ENCODE measurements at regions not wholly inside any gene's neighbourhood (a gene's known extent, or its start where the extent isn't known, plus 50 kb on each side); places are given as distances from the start of the nearest gene placed in this dataset.

- no peak for DNase-seq (ENCODE audit: low spot score)
These were observed 749.6 kb downstream of the SLC16A7 start for GRCh38 chr12:60345442-60345841.

DNA sequence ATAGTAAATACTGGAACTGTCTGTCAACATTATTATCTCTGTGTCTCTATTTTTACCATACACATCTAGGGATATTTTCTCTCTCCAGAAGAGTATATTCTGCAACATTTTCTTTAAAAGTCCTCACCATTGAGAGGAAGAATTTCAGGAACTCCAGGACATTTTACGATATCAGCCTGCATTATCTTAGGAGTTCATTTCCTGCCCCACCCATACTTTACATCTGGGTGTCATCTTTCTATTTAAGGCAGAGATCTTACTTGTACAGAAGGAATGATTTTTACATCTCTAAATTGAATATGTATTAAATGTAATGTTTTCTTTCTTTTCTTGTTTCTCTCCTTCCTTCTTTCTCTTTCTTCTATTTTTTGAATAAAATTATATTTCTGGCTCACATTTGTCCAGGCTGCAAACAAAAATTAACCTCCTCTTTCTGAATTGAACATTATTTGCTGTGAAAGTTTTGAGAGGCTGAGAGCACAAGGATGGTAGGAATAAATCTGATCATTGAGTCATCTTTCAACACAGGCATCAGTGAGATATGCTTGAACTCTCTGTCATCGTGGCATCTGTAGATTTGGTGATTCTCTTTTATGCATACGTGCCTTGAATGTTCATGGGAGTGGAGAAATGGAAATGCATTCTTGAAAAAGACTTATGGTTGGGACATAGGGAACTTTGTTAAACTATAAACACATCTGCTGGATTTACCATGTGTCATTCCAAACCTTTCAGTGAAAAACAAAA, 753.6 kb downstream of the SLC16A7 start:
- DNase-seq (ENCODE audit: low spot score): peak; percentile 2

DNA sequence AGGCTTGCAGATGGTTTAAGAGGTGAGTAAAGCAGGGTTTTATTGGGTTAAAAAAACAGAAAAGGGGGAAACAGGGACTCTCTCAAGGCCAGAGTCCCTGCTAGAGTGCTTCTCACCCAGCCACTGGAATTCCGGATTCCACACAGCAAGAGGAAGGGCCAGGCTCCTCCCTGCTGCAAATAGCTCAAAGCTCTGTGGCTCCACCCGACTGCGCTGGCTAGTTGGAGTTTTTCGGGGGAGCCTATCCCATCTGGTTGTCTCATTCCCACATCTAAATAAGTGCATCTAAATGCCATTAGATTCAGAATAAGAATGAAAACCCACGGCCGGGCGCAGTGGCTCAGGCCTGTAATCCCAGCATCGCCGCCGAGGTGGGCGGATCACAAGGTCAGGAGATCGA, 791.5 kb downstream of the SLC16A7 start:
- DNase-seq (ENCODE audit: low spot score): no peak

- no peak for DNase-seq (ENCODE audit: low spot score)
These were observed 795.2 kb downstream of the SLC16A7 start for GRCh38 chr12:60391051-60391450.

GRCh38 chr12:60391791-60392190, 796.0 kb downstream of the SLC16A7 start:
- no peak for DNase-seq (ENCODE audit: low spot score)

DNA sequence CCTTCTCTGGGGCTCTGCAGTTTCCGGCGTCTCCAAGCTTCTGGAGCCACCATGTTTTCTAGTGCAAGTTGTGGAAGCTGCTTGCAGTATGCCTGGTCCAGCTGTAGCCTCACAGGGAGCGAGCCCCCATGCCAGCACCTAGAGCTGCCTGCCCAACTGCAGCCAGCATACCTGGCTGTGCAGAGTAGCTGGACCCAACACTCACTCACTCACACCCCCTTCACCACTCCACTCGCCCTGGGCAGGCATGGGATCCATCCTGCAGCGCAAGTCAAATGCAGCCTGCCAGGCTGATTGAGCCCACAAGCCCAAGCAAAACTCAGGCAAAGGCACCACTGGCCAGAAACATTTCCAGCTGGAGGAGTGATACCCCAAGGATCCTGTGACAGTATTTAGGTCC, 797.3 kb downstream of the SLC16A7 start:
- no peak for DNase-seq (ENCODE audit: low spot score)

- peak; percentile 50 for DNase-seq (ENCODE audit: low spot score)
These were observed 798.8 kb downstream of the SLC16A7 start for GRCh38 chr12:60394665-60395064.

- DNase-seq (ENCODE audit: low spot score): no peak
These were observed 802.7 kb downstream of the SLC16A7 start for GRCh38 chr12:60398547-60398946.

GRCh38 chr12:60399064-60399463, 803.2 kb downstream of the SLC16A7 start:
- DNase-seq (ENCODE audit: low spot score): no peak

GRCh38 chr12:60402996-60403395, 807.2 kb downstream of the SLC16A7 start:
- no peak for DNase-seq (ENCODE audit: low spot score)

- DNase-seq (ENCODE audit: low spot score): no peak
These were observed 819.5 kb downstream of the SLC16A7 start for GRCh38 chr12:60415351-60415750.

- no peak for DNase-seq (ENCODE audit: low spot score)
These were observed 824.2 kb downstream of the SLC16A7 start for GRCh38 chr12:60419986-60420385.

DNA sequence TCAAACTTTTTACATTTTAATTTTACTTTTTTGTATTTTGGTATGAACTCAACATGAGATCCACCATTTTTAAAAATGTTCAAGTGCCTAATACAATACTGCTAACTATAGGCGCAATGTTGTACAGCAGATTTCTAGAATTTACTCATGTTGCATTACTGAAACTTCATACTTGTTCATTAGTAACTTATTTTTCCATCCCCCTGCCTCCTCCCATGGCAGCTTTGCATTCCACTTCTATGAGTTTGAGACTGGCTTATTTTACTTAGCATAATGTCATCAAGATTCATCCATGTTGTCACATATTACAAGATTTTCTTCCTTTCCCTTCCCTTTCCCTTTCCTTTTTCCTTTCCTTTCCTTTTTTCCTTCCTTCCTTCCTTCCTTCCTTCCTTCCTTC, 825.9 kb downstream of the SLC16A7 start:
- no peak for DNase-seq (ENCODE audit: low spot score)

DNA sequence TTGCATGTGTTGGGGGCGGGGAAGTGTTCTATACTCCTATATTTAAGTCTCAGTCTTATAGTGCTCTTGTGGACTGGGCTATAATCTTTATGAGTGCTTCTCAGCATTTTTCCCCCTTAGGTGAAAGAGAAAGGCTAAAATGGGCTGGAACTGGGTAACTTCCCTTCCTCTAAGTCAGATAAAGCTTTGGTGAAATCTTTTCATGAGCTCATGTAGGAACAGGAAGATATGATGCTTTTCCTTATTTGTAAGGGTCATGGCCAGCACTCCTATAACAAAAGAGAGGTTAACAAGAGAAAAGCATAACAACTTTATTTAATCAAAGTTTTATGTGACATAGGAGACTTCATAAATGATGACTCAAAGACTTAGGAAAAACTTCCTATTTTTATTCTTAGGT, 841.5 kb downstream of the SLC16A7 start:
- no peak for DNase-seq (ENCODE audit: low spot score)

- no peak for DNase-seq (ENCODE audit: low spot score)
These were observed 845.7 kb downstream of the SLC16A7 start for GRCh38 chr12:60441577-60441976.

- no peak for DNase-seq (ENCODE audit: low spot score)
These were observed 855.6 kb downstream of the SLC16A7 start for GRCh38 chr12:60451457-60451856.

GRCh38 chr12:60465060-60465459, 869.2 kb downstream of the SLC16A7 start:
- no peak for DNase-seq (ENCODE audit: low spot score)

DNA sequence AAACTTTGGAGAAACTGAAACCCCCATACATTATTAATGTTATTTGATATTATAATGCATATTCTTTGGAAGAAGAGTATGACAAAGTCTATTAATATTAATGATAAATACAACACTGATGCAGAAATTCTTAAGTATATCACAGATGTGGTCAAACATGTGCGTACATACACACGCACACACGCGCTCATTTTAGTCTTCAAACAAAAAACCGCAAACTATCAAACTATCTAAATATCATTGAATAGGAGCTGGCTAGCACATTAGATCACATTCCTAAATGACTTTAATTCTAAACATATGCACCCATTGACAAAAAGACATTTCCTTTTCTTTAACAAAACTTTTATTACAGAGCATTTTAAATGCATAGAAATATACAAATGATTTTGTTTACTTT, 872.7 kb downstream of the SLC16A7 start:
- no peak for DNase-seq (ENCODE audit: low spot score)

DNA sequence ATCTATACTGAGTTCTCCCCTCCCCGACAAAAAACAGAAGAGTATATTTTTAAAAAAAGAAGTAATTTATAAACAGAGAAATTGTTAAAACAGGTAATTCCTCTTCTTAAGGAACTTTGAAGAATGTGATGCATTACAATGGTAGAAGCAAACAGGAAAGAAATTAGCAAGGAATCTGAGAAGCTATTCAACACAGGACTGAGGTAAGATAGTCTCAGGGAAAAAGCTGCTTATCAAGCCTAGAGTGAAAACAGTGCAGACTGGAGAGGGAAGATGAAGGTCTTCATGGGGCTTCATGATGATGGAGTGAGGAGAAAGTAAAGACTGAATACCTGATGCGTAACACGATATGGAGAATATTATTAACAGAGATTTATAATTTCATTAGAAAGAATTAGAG, 880.0 kb downstream of the SLC16A7 start:
- no peak for DNase-seq (ENCODE audit: low spot score)

- DNase-seq (ENCODE audit: low spot score): no peak
These were observed 891.5 kb downstream of the SLC16A7 start for GRCh38 chr12:60487284-60487683.

DNA sequence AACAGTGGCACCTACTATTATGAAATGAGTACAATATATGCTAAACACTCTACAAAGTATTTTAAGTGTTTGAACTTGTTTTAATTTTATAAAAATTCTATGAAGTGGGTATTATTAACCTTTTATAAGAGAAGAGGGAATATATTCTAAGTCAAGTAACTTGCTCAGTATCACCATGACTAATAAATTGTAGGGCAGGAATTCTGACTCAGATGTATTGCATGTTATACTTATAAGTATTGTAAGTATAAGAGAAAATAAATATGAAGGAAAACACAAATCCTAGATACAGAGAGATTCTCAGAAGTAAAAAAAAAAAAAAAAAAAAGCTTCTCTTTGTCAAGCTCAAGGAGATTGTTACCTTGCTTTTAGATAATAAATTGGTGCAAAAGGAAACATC, 893.2 kb downstream of the SLC16A7 start:
- no peak for DNase-seq (ENCODE audit: low spot score)

DNA sequence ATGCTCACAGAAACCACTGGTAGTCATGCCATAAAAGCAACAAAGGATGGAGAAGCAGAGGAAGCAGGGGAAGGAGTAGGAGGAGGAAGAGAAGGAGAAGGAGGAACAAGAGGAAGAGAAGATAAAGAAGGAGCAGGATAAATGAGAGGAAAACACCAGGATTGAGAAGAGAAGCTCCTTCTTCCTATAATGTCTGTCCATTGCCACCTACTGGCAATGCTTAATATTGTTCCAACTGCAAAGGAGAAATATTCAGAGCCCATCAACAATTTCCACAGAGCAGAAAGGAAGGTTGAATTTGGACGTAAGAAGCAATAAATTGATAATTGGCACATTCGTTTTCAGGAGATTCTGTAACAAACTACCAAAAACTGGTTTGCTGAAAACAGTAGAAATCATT, 898.4 kb downstream of the SLC16A7 start:
- peak; percentile 57 for DNase-seq (ENCODE audit: low spot score)

- DNase-seq (ENCODE audit: low spot score): no peak
These were observed 902.8 kb downstream of the SLC16A7 start for GRCh38 chr12:60498656-60499055.

DNA sequence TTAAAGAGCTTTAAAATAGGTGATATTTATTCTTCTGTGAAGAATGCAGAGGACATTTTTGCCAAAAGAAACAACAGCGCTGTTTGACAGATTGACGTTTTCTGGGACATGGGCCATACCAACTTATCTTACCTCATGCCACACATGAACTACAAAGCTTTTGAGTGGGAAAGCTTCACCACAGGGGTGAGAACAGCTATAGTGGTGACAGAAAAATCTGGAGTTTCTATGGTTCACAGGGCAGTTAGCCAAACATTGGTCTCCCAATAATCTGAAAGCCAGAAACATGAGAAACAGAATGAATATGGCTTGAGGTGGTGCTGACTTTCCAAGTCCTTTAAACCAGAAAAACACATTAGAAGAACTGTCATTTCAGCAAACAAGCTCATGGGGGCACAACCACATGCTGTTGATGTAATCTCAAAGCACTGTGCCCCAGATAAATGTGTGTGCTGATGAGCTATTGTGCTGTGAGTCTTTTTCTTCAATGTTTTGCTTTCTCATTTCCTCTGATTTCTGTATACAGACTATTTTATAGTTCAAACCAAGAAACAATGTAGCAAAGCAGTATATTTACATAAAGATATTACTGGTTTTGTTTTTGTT, 905.4 kb downstream of the SLC16A7 start:
- peak; percentile 5 for DNase-seq (ENCODE audit: low spot score)

All from GM03348 (cell line).